Thyroid gland (tissue), 4 donors: ENCODE measurements at regions not wholly inside any gene's neighbourhood (a gene's known extent, or its start where the extent isn't known, plus 50 kb on each side); places are given as distances from the start of the nearest gene placed in this dataset.
"Not testable (repeated sequence)": the region's sequence is repeated elsewhere in the genome, so short reads cannot be mapped to it uniquely, and the experiment has no call there.

Experiments
- CTCF ChIP-seq, 6 experiments: fragments of 200-600 bp in 3 of 6; fragments of 450-650 bp in 3 of 6; sonication (generic) in 3 of 6; IDR thresholded peaks; one replicate each; pipeline ENCODE4 v1.5.1; 2016 to 2019; ENCODE audit warnings: antibody characterized with exemption in 6 of 6, mild to moderate bottlenecking in 2 of 6, inconsistent platforms in 1 of 6, moderate library complexity in 1 of 6
- POLR2A ChIP-seq, 2 donors: fragments of 450-650 bp; IDR thresholded peaks; one replicate each; pipeline ENCODE4 v1.6.1; 2017; ENCODE audit warnings: antibody characterized with exemption in 2 of 2, mild to moderate bottlenecking in 2 of 2, moderate library complexity in 1 of 2

GRCh38 chr5:34245032-34245394 lies 202.0 kb upstream of the C1QTNF3 start:
- TF ChIP-seq POLR2A, CTCF (IDR thresholded peaks at IDR 0.05): not testable (repeated sequence)
